HEK293 (cell line): ENCODE measurements at regions not wholly inside any gene's neighbourhood (a gene's known extent, or its start where the extent isn't known, plus 50 kb on each side); places are given as distances from the start of the nearest gene placed in this dataset.

Experiments used
- CTCF ChIA-PET: fragments of 350-600 bp; formaldehyde crosslinking; extraction: SDS; loops from one replicate; lab custom pipeline; 2021; ENCODE audit warnings: antibody characterized with exemption; lab: Yijun Ruan, JAX
- POLR2A ChIA-PET: fragments of 300-600 bp; formaldehyde crosslinking; extraction: SDS; loops from one replicate; lab custom pipeline; 2020; ENCODE audit warnings: antibody characterized with exemption, inconsistent platforms; lab: Yijun Ruan, JAX
- H3K27ac ChIP-seq: fragments of 200-500 bp; sonication (Bioruptor generic); 2 replicates; pipeline ENCODE4 v1.5.1; 2014; ENCODE audit warnings: low read depth, low read length, control low read depth, inconsistent platforms; ENCODE audit errors: extremely low read depth
- H3K36me3 ChIP-seq, 2 experiments: fragments of 200-500 bp in 1 of 2; sonication (Bioruptor generic) in 1 of 2; 1 replicate in 1 of 2; 2 replicates in 1 of 2; pipeline ENCODE4 v1.5.1; 2014 to 2017; ENCODE audit warnings: inconsistent platforms in 2 of 2, low read length in 2 of 2; ENCODE audit not compliant: control insufficient read depth in 2 of 2, insufficient read depth in 1 of 2
- H3K4me1 ChIP-seq: fragments of 200-500 bp; sonication (Bioruptor generic); 2 replicates; pipeline ENCODE4 v1.5.1; 2014; ENCODE audit warnings: mild to moderate bottlenecking, low read length, inconsistent platforms; ENCODE audit not compliant: control insufficient read depth, insufficient read depth
- H3K4me3 ChIP-seq: 2 replicates; pipeline ENCODE4 v1.5.1; 2011; ENCODE audit warnings: low read depth, mild to moderate bottlenecking, control low read depth, low read length, moderate library complexity
- H3K9me3 ChIP-seq: fragments of 200-500 bp; sonication (Bioruptor generic); 2 replicates; pipeline ENCODE4 v1.5.1; 2014; ENCODE audit warnings: low read depth, low read length, inconsistent platforms; ENCODE audit not compliant: control insufficient read depth, insufficient read depth
- BCL11A ChIP-seq: fragments of 450-650 bp; formaldehyde crosslinking; IDR thresholded peaks from 2 replicates; pipeline ENCODE4 v1.5.1; 2016; ENCODE audit warnings: low read depth, missing biosample characterization, missing genetic modification characterization
- KLF8 ChIP-seq: fragments of 450-650 bp; formaldehyde crosslinking; IDR thresholded peaks from 2 replicates; pipeline ENCODE4 v1.5.1; 2016; ENCODE audit warnings: missing biosample characterization, missing genetic modification characterization
- SCRT1 ChIP-seq: fragments of 450-650 bp; formaldehyde crosslinking; IDR thresholded peaks from 2 replicates; pipeline ENCODE4 v1.5.1; 2016; ENCODE audit warnings: missing biosample characterization, missing genetic modification characterization, borderline replicate concordance
- SP7 ChIP-seq: fragments of 450-650 bp; formaldehyde crosslinking; IDR thresholded peaks from 2 replicates; pipeline ENCODE4 v1.5.1; 2016; ENCODE audit warnings: missing biosample characterization, missing genetic modification characterization
- ZNF121 ChIP-seq: fragments of 450-650 bp; formaldehyde crosslinking; IDR thresholded peaks from 2 replicates; pipeline ENCODE4 v1.5.1; 2016; ENCODE audit warnings: missing biosample characterization, missing genetic modification characterization
- ZNF274 ChIP-seq, 2 experiments: fragments of 200-500 bp in 1 of 2; fragments of 450-650 bp in 1 of 2; sonication (Bioruptor generic) in 1 of 2; formaldehyde crosslinking in 1 of 2; IDR thresholded peaks; 2 replicates each; pipeline versions ENCODE4 v1.5.1 to v1.6.1; 2014 to 2016; ENCODE audit warnings: borderline replicate concordance in 1 of 2, inconsistent platforms in 1 of 2, low read length in 1 of 2, missing biosample characterization in 1 of 2, missing genetic modification characterization in 1 of 2
- ZNF302 ChIP-seq: fragments of 450-650 bp; formaldehyde crosslinking; IDR thresholded peaks from 2 replicates; pipeline ENCODE4 v1.5.1; 2016; ENCODE audit warnings: missing biosample characterization, missing genetic modification characterization, low read depth
- ZNF544 ChIP-seq: fragments of 450-650 bp; formaldehyde crosslinking; IDR thresholded peaks from 2 replicates; pipeline ENCODE4 v1.5.0; 2017; ENCODE audit warnings: missing biosample characterization, missing genetic modification characterization
- ZNF585B ChIP-seq: fragments of 450-650 bp; formaldehyde crosslinking; IDR thresholded peaks from 2 replicates; pipeline ENCODE4 v1.5.1; 2016; ENCODE audit warnings: missing biosample characterization, missing genetic modification characterization
- ZSCAN23 ChIP-seq: fragments of 450-650 bp; formaldehyde crosslinking; IDR thresholded peaks from 2 replicates; pipeline ENCODE4 v1.5.1; 2016; ENCODE audit warnings: missing biosample characterization, missing genetic modification characterization
- TF ChIP-seq, protein P1 (sequence below): fragments of 450-650 bp; formaldehyde crosslinking; IDR thresholded peaks from 2 replicates; pipeline ENCODE4 v1.5.1; 2016; ENCODE audit warnings: missing biosample characterization, missing genetic modification characterization, borderline replicate concordance
- TF ChIP-seq, protein P2 (sequence below): fragments of 450-650 bp; formaldehyde crosslinking; IDR thresholded peaks from 2 replicates; pipeline ENCODE4 v1.5.1; 2016; ENCODE audit warnings: missing biosample characterization, missing genetic modification characterization
- TF ChIP-seq, protein P3 (sequence below): fragments of 450-650 bp; formaldehyde crosslinking; IDR thresholded peaks from 2 replicates; pipeline ENCODE4 v1.5.1; 2016; ENCODE audit warnings: missing biosample characterization, missing genetic modification characterization
- TF ChIP-seq, protein P4 (sequence below): fragments of 450-650 bp; formaldehyde crosslinking; IDR thresholded peaks from 2 replicates; pipeline ENCODE4 v1.5.1; 2016; ENCODE audit warnings: missing biosample characterization, missing genetic modification characterization, borderline replicate concordance

DNA sequence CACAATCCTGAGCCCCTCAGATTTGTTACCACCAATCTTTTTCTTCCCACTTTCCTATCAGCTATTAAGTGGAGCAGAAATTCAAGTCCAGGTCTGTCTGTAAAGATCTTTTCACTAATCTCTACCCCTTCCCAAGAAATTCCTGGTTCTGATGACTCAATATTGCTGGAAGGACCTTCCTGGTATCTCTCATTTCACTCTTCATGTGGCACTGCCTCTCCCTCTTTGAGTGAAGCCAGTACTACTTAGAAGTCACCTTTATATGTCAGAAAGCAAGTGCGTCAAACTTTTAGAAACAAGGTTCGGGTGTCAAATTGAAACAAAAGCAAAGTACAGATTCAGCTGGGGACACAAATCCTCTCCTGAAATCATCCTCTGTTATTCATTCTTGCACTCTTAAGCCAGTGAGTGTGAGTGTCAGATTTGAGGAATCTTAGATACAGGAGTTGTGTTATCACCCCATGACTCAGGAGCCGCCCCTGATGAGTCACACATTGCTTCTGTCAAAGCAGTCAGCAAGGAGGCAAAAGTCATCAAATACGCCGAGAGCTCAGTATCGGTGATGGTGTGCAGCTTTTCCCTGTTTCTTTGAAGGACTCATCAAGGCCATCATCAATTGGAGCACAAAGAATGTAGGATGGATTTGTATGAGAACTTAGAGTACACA lies 313.0 kb downstream of the CETN3 start (continued):
- TF ChIP-seq, protein P1, sequence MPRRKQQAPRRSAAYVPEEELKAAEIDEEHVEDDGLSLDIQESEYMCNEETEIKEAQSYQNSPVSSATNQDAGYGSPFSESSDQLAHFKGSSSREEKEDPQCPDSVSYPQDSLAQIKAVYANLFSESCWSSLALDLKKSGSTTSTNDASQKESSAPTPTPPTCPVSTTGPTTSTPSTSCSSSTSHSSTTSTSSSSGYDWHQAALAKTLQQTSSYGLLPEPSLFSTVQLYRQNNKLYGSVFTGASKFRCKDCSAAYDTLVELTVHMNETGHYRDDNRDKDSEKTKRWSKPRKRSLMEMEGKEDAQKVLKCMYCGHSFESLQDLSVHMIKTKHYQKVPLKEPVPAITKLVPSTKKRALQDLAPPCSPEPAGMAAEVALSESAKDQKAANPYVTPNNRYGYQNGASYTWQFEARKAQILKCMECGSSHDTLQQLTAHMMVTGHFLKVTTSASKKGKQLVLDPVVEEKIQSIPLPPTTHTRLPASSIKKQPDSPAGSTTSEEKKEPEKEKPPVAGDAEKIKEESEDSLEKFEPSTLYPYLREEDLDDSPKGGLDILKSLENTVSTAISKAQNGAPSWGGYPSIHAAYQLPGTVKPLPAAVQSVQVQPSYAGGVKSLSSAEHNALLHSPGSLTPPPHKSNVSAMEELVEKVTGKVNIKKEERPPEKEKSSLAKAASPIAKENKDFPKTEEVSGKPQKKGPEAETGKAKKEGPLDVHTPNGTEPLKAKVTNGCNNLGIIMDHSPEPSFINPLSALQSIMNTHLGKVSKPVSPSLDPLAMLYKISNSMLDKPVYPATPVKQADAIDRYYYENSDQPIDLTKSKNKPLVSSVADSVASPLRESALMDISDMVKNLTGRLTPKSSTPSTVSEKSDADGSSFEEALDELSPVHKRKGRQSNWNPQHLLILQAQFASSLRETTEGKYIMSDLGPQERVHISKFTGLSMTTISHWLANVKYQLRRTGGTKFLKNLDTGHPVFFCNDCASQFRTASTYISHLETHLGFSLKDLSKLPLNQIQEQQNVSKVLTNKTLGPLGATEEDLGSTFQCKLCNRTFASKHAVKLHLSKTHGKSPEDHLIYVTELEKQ (tag by site-specific recombination): no peak
- TF ChIP-seq BCL11A (tag by site-specific recombination) (no peak), ZNF121 (tag by site-specific recombination) (no peak), SCRT1 (no peak), ZNF585B (tag by site-specific recombination) (no peak), ZNF274 (IDR thresholded peaks at IDR 0.05; ENCODE audit: low read length) (no peak), ZNF274 (tag by site-specific recombination; IDR thresholded peaks at IDR 0.05; ENCODE audit: borderline replicate concordance) (no peak), ZNF302 (tag by site-specific recombination) (no peak), SP7 (tag by site-specific recombination) (no peak), KLF8 (peak; percentile 31; the same call in 1 of the 2 replicates)
- TF ChIP-seq, protein P2, sequence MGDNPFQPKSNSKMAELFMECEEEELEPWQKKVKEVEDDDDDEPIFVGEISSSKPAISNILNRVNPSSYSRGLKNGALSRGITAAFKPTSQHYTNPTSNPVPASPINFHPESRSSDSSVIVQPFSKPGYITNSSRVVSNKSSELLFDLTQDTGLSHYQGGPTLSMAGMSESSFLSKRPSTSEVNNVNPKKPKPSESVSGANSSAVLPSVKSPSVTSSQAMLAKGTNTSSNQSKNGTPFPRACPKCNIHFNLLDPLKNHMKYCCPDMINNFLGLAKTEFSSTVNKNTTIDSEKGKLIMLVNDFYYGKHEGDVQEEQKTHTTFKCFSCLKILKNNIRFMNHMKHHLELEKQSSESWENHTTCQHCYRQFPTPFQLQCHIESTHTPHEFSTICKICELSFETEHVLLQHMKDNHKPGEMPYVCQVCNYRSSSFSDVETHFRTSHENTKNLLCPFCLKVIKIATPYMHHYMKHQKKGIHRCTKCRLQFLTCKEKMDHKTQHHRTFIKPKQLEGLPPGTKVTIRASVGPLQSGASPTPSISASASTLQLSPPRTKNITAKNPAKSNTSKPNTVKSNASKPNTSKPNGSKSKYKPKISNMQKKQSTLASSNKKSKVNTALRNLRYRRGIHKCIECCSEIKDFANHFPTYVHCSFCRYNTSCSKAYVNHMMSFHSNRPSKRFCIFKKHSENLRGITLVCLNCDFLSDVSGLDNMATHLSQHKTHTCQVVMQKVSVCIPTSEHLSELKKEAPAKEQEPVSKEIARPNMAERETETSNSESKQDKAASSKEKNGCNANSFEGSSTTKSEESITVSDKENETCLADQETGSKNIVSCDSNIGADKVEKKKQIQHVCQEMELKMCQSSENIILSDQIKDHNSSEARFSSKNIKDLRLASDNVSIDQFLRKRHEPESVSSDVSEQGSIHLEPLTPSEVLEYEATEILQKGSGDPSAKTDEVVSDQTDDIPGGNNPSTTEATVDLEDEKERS (tag by site-specific recombination): no peak
- TF ChIP-seq, protein P3, sequence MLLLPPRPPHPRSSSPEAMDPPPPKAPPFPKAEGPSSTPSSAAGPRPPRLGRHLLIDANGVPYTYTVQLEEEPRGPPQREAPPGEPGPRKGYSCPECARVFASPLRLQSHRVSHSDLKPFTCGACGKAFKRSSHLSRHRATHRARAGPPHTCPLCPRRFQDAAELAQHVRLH (tag by site-specific recombination): no peak

DNA sequence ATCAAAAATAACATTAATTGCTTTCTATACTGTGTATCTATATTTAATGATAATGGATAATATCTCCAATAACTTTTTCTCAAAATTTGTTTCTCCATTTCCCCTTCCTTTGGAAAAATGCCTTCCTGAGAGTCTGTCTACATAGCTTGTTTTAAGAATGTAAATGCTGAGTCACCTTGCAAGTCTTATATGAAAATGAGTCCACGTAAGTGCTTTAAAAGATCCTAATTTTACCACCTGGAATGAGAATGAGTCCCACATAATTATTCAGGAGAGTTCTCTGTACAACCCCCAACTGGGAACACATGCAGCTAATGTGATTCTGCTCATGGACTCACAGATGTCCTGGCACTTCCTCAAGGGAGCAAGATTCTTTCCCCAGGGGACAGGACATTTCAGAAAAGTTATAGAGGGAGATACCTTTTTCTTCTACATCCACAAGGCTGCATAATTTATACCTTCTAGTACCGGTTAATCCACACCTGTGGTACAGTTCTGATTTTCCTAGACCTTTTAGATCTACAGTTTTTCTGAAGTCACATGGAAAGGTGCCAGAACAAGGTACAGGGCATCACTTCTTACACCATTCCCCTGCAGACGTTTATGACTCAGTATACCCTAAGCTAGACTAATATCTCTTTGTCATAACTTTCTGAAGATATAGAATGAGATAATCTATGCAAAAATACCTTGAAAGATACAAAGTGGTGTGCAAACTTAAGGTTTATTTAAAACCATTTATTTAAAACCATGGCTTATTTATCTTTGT lies 314.1 kb downstream of the CETN3 start:
- Histone ChIP-seq H3K4me3 (no peak overlapping the region), H3K4me1 (no peaks in the 10 kb centered on the region), H3K27ac (no peak overlapping the region), H3K36me3 (no peaks in the 10 kb centered on the region), H3K9me3 (no peaks in the 10 kb centered on the region)
- TF ChIP-seq ZNF544 (tag by site-specific recombination) (no peak), ZSCAN23 (tag by site-specific recombination) (no peak)
- TF ChIP-seq, protein P4, sequence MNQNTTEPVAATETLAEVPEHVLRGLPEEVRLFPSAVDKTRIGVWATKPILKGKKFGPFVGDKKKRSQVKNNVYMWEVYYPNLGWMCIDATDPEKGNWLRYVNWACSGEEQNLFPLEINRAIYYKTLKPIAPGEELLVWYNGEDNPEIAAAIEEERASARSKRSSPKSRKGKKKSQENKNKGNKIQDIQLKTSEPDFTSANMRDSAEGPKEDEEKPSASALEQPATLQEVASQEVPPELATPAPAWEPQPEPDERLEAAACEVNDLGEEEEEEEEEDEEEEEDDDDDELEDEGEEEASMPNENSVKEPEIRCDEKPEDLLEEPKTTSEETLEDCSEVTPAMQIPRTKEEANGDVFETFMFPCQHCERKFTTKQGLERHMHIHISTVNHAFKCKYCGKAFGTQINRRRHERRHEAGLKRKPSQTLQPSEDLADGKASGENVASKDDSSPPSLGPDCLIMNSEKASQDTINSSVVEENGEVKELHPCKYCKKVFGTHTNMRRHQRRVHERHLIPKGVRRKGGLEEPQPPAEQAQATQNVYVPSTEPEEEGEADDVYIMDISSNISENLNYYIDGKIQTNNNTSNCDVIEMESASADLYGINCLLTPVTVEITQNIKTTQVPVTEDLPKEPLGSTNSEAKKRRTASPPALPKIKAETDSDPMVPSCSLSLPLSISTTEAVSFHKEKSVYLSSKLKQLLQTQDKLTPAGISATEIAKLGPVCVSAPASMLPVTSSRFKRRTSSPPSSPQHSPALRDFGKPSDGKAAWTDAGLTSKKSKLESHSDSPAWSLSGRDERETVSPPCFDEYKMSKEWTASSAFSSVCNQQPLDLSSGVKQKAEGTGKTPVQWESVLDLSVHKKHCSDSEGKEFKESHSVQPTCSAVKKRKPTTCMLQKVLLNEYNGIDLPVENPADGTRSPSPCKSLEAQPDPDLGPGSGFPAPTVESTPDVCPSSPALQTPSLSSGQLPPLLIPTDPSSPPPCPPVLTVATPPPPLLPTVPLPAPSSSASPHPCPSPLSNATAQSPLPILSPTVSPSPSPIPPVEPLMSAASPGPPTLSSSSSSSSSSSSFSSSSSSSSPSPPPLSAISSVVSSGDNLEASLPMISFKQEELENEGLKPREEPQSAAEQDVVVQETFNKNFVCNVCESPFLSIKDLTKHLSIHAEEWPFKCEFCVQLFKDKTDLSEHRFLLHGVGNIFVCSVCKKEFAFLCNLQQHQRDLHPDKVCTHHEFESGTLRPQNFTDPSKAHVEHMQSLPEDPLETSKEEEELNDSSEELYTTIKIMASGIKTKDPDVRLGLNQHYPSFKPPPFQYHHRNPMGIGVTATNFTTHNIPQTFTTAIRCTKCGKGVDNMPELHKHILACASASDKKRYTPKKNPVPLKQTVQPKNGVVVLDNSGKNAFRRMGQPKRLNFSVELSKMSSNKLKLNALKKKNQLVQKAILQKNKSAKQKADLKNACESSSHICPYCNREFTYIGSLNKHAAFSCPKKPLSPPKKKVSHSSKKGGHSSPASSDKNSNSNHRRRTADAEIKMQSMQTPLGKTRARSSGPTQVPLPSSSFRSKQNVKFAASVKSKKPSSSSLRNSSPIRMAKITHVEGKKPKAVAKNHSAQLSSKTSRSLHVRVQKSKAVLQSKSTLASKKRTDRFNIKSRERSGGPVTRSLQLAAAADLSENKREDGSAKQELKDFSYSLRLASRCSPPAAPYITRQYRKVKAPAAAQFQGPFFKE (tag by site-specific recombination): no peak
- ChIA-PET CTCF (interaction anchor here (0.6 kb wide), 1 partner anchor 89 kb away, joined by 6 read pairs; no protein-coding TSS in a partner anchor), POLR2A (no interaction called here)
